ENCODE measurements at regions not wholly inside any gene's neighbourhood (a gene's known extent, or its start where the extent isn't known, plus 50 kb on each side); places are given as distances from the start of the nearest gene placed in this dataset.

DNA sequence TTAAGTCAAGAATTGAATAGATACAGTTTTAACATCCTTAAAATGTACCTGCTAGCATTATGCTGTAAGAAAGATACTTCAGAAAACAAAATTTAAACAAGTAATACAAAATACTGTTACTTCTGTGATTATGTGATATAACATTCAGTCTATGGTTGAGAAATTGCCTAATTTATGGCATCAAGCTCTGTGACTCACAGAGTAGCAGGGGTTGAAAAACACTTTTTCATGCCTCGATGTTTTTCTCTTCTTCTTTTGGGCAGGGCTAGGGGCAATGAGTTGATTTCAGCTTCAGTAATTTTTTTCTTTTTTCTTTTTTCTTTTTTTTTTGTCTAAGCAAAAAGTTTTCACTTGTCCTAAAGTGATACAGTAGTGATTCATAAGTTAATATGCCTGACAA, 209.2 kb downstream of the MBL2 start:
- Histone ChIP-seq H4K20me1 (ENCODE audit: control insufficient read depth, insufficient read depth, low read depth, low read length) (no peaks in the 10 kb centered on the region), H3K36me3 (ENCODE audit: control insufficient read depth, low read length) (no peaks in the 10 kb centered on the region), H3K4me2 (ENCODE audit: low read length) (no peak overlapping the region), H3F3A (ENCODE audit: control insufficient read depth, insufficient read depth) (no peaks in the 10 kb centered on the region), H3K4me1 (ENCODE audit: control insufficient read depth, low read length) (no peaks in the 10 kb centered on the region), H3K9me3 (ENCODE audit: control insufficient read depth, insufficient read depth, low read length) (no peaks in the 10 kb centered on the region), H3K27ac (ENCODE audit: low read depth, low read length) (no peak overlapping the region), H3K4me3 (ENCODE audit: low read length) (no peak overlapping the region), H3K79me2 (ENCODE audit: control insufficient read depth, low read length) (no peaks in the 10 kb centered on the region), H3K27me3 (ENCODE audit: control insufficient read depth, low read length) (peaks cover 1% of the 10 kb centered on the region; the same call in 1 of the 2 replicates), H3K9me2 (replicated peaks; ENCODE audit: control insufficient read depth, low read length) (no peaks in the 10 kb centered on the region)
- TF ChIP-seq CTCF (IDR thresholded peaks at IDR 0.05; ENCODE audit: low read depth, low read length, poor library complexity, severe bottlenecking), result no peak
- no peak for TF ChIP-seq EZH2phosphoT487 (IDR thresholded peaks at IDR 0.05; ENCODE audit: borderline replicate concordance, low read length)

DNA sequence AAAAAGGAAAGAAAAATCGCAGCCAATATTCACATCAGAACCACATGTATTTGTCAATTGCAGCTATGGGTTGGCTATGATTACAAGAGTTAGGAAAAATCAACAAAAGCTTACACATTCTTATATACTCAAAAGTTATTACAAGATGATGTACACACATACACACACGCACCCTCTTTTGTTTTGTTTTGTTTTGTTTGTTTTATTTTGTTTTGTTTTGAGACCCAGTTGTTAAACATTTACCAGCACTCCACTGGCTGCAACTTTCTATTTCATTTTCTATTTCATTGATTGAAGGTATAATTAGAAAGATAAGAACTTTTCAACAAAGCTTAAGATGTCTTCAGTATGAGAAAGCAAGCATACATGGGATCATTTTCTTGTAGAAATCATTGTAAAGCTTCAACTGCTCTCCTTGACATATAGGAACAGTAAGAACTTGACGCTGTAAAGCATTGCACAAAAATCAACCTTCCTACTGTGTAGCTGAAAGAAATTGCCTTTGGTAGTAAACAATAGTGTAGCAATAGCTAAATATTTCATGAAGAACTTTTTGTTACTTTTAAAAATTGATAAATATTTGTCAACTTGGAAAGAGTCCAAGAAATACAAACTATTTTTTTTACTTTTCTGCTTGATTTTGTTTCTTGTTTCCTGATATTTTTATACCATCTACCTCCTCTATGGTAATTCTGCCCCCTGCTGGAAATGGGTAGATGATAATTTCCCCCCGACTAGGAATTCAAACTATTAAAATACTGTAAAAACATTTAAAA, 205.9 kb downstream of the MBL2 start:
- Histone ChIP-seq H3K79me2 (ENCODE audit: control insufficient read depth, low read length) (no peaks in the 10 kb centered on the region), H3K4me2 (ENCODE audit: low read length) (no peak overlapping the region), H3K9me2 (replicated peaks; ENCODE audit: control insufficient read depth, low read length) (no peaks in the 10 kb centered on the region), H3F3A (ENCODE audit: control insufficient read depth, insufficient read depth) (no peaks in the 10 kb centered on the region), H4K20me1 (ENCODE audit: control insufficient read depth, insufficient read depth, low read depth, low read length) (no peaks in the 10 kb centered on the region), H3K4me1 (ENCODE audit: control insufficient read depth, low read length) (no peaks in the 10 kb centered on the region), H3K9me3 (ENCODE audit: control insufficient read depth, insufficient read depth, low read length) (no peaks in the 10 kb centered on the region), H3K27me3 (ENCODE audit: control insufficient read depth, low read length) (peaks cover 7% of the 10 kb centered on the region; the same call in 1 of the 2 replicates), H3K4me3 (ENCODE audit: low read length) (no peak overlapping the region), H3K36me3 (ENCODE audit: control insufficient read depth, low read length) (no peaks in the 10 kb centered on the region), H3K27ac (ENCODE audit: low read depth, low read length) (no peak overlapping the region)
- TF ChIP-seq CTCF (IDR thresholded peaks at IDR 0.05; ENCODE audit: low read depth, low read length, poor library complexity, severe bottlenecking) (peak; percentile 54), EZH2phosphoT487 (IDR thresholded peaks at IDR 0.05; ENCODE audit: borderline replicate concordance, low read length) (no peak)

- TF ChIP-seq EZH2phosphoT487 (IDR thresholded peaks at IDR 0.05; ENCODE audit: borderline replicate concordance, low read length) (no peak), CTCF (IDR thresholded peaks at IDR 0.05; ENCODE audit: low read depth, low read length, poor library complexity, severe bottlenecking) (no peak)
- H3K4me1 ChIP-seq (ENCODE audit: control insufficient read depth, low read length), result no peaks in the 10 kb centered on the region
These were observed 205.4 kb downstream of the MBL2 start for GRCh38 chr10:52567247-52567580.

More at GRCh38 chr10:52567247-52567580, 205.4 kb downstream of the MBL2 start:
- no peaks in the 10 kb centered on the region for H3K9me3 ChIP-seq (ENCODE audit: control insufficient read depth, insufficient read depth, low read length)
- H3K27me3 ChIP-seq (ENCODE audit: control insufficient read depth, low read length), result peaks cover 7% of the 10 kb centered on the region; the same call in 1 of the 2 replicates
- H3K9me2 ChIP-seq (replicated peaks; ENCODE audit: control insufficient read depth, low read length), result no peaks in the 10 kb centered on the region
- no peaks in the 10 kb centered on the region for H3K36me3 ChIP-seq (ENCODE audit: control insufficient read depth, low read length)
- no peaks in the 10 kb centered on the region for H3F3A ChIP-seq (ENCODE audit: control insufficient read depth, insufficient read depth)
- no peaks in the 10 kb centered on the region for H3K79me2 ChIP-seq (ENCODE audit: control insufficient read depth, low read length)
- no peaks in the 10 kb centered on the region for H4K20me1 ChIP-seq (ENCODE audit: control insufficient read depth, insufficient read depth, low read depth, low read length)
- H3K27ac ChIP-seq (ENCODE audit: low read depth, low read length), result no peak overlapping the region
- no peak overlapping the region for H3K4me3 ChIP-seq (ENCODE audit: low read length)
- H3K4me2 ChIP-seq (ENCODE audit: low read length), result no peak overlapping the region

All from DOHH2 (cell line).